ENCODE measurements at regions not wholly inside any gene's neighbourhood (a gene's known extent, or its start where the extent isn't known, plus 50 kb on each side); places are given as distances from the start of the nearest gene placed in this dataset.

DNA sequence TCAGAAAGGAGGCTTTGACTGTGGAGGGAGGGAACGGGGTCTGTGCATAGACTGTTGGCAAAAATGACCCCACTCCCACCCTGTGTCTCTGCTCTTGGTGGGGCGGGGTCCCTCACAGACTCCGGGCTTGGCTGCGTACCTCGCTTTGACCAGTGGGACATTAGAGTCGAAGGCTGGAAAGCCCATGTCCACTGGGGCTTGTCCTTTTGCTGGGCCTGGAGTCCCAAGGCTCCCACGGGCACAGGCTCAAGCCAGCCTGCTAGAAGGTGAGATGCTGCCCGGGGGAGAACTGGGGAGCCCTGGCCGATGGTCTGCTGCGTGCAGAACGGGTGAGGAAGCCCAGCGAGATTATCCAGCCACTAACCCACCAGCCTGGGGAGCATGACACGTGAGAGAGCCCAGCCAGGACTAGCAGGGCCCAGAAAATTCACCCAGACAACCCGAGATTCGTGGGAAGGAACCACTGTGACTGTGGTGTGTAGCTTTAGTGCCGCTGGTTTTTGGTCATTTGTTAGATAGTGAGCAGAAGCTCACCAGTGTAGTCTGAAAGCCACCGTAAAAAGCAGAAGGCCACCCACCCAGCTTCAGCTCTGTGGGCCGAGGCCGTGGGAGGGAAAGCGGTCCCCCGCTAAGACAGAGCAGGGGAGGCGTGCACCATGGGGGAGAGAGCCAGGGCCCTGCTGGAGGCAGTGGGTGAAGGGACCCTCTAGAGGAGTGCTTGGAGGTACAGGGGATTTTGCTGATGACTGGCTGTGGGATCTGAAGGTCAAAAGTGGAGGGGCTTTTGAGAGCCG lies 78.3 kb upstream of the C1orf174 start:
- Histone ChIP-seq H3K4me3 (no peak overlapping the region), H3K36me3 (no peaks in the 10 kb centered on the region), H3K27ac (no peak overlapping the region), H3K4me1 (no peaks in the 10 kb centered on the region), H3K9me3 (no peaks in the 10 kb centered on the region), H3K27me3 (no peaks in the 10 kb centered on the region)
- TF ChIP-seq, protein P1, sequence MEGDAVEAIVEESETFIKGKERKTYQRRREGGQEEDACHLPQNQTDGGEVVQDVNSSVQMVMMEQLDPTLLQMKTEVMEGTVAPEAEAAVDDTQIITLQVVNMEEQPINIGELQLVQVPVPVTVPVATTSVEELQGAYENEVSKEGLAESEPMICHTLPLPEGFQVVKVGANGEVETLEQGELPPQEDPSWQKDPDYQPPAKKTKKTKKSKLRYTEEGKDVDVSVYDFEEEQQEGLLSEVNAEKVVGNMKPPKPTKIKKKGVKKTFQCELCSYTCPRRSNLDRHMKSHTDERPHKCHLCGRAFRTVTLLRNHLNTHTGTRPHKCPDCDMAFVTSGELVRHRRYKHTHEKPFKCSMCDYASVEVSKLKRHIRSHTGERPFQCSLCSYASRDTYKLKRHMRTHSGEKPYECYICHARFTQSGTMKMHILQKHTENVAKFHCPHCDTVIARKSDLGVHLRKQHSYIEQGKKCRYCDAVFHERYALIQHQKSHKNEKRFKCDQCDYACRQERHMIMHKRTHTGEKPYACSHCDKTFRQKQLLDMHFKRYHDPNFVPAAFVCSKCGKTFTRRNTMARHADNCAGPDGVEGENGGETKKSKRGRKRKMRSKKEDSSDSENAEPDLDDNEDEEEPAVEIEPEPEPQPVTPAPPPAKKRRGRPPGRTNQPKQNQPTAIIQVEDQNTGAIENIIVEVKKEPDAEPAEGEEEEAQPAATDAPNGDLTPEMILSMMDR (IDR thresholded peaks at IDR 0.05) = no peak
- no peak for DNase-seq (ENCODE audit: low spot score)

DNA sequence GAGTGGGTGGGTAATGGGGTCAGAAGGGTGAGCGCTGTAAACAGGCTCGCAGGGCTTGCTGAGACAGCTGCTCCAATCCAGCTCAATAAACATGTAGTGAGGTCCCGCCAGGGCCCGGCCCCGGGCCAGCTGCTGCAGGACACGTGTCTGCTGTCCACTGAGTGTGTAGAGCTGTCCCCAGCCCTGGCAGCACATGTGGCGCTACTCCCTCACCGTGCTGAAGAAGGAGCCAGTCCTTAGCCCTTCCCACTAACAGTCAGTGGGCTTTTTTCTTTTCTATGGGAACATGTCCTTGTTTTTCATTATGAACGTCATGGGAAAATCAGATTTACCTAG lies 78.9 kb upstream of the C1orf174 start:
- Histone ChIP-seq H3K27ac (no peak overlapping the region), H3K27me3 (no peaks in the 10 kb centered on the region), H3K9me3 (no peaks in the 10 kb centered on the region), H3K4me1 (no peaks in the 10 kb centered on the region), H3K4me3 (no peak overlapping the region), H3K36me3 (no peaks in the 10 kb centered on the region)
- TF ChIP-seq, protein P1 (IDR thresholded peaks at IDR 0.05) = no peak
- DNase-seq (ENCODE audit: low spot score) = no peak

DNA sequence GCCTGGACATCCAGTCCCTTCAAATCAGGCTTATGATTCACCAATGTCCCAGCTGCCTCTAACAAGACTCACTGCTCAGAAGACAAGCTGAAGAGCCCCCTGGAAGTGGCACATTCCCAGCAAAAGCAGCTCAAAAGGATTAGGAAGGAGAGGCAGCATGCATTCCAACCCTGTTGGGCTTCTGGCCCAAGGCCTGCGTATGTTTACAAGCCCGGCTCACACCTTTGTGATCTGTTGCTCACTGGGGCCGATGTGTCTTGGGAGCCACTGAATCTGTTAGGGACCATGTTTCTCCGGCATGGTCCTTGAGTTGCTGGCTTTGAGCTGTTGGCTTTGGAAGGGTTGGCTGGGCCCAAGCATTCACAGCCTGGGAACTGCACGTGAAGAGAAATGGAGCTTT lies 81.2 kb upstream of the C1orf174 start:
- Histone ChIP-seq H3K27me3 (no peaks in the 10 kb centered on the region), H3K27ac (no peak overlapping the region), H3K4me1 (no peaks in the 10 kb centered on the region), H3K4me3 (no peak overlapping the region), H3K9me3 (no peaks in the 10 kb centered on the region), H3K36me3 (no peaks in the 10 kb centered on the region)
- TF ChIP-seq, protein P1 (IDR thresholded peaks at IDR 0.05) = no peak
- no peak for DNase-seq (ENCODE audit: low spot score)

DNA sequence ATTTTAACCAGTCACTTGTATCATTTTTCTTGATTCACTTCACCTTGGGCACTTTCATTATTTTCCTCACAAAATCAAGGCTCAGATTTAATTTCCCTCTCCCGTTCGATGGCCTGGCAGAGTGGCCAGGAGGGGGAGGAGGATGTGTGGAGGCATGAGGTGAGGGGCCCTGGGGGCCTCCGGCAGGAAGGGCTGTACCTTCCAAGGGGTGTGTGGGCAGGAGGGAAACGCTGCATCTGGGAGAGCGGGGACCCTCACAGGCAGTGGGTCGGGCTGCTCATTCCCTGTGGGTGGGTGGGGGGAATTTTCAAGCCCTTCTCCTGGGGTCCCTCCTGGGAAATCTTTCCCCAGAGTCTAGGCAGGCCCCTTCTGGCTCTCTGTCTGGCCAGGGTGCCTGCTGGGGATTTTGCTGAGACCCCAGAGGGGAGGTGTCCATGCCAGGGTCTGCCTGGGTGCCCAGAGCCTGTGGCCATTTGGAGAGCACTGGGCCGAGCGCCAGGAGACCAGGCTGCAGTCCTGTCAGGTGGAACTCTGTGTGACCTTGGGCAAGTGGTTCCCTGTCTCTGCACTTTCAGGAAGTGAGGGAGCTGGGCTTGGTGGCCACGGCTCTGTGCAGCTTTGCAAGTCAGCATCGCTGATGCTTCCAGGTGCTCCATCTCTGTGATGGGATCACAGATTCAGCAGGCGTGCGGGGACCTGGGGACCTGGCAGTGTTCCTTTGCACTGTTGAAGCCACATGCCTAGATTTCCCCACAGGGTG lies 81.9 kb upstream of the C1orf174 start:
- TF ChIP-seq, protein P1 (IDR thresholded peaks at IDR 0.05) = no peak
- H3K4me1 ChIP-seq = no peaks in the 10 kb centered on the region
- no peak for DNase-seq (ENCODE audit: low spot score)
- H3K9me3 ChIP-seq = no peaks in the 10 kb centered on the region
- H3K27me3 ChIP-seq = no peaks in the 10 kb centered on the region
- no peak overlapping the region for H3K27ac ChIP-seq
- no peak overlapping the region for H3K4me3 ChIP-seq
- H3K36me3 ChIP-seq = no peaks in the 10 kb centered on the region

DNA sequence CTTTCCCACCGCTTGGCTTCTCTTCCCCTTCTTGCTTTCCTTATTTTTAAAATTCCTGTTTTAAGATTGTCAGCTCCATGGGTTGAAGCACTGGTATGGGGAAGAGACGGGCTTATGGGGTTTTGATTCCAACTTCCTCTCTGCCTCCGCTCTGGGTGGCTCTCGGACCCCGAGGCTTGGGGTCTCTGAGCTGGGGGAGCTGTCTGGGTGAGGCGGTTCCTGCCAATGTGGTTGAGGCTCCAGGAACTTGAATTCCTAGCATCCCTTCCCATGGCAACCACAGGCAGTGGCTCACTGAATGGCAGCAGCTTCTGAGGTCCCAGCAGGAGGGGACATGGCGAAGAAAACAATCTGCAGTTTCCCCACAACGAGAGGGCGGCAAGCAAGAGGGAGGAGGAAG lies 83.1 kb upstream of the C1orf174 start:
- DNase-seq (ENCODE audit: low spot score) = no peak
- Histone ChIP-seq H3K9me3 (no peaks in the 10 kb centered on the region), H3K4me3 (no peak overlapping the region), H3K4me1 (no peaks in the 10 kb centered on the region), H3K27me3 (no peaks in the 10 kb centered on the region), H3K27ac (no peak overlapping the region), H3K36me3 (no peaks in the 10 kb centered on the region)
- TF ChIP-seq, protein P1 (IDR thresholded peaks at IDR 0.05) = no peak
